GM23338 (cell line): ENCODE measurements at regions not wholly inside any gene's neighbourhood (a gene's known extent, or its start where the extent isn't known, plus 50 kb on each side); places are given as distances from the start of the nearest gene placed in this dataset.
"Not testable (repeated sequence)": the region's sequence is repeated elsewhere in the genome, so short reads cannot be mapped to it uniquely, and the experiment has no call there.

Experiments
- CTCF ChIP-seq, 2 experiments: fragments of 200-600 bp in 1 of 2; sonication (generic) in 1 of 2; conservative IDR thresholded peaks; 2 replicates each; pipeline versions ENCODE4 v1.5.1 to v1.6.1; 2016 to 2017; ENCODE audit warnings: antibody characterized with exemption in 2 of 2, low read depth in 2 of 2, mild to moderate bottlenecking in 2 of 2, moderate library complexity in 1 of 2
- ETS1 ChIP-seq: IDR thresholded peaks from 2 replicates; pipeline ENCODE4 v1.6.1; 2016; ENCODE audit warnings: antibody characterized with exemption
- EZH2phosphoT487 ChIP-seq: fragments of 200-600 bp; sonication (generic); IDR thresholded peaks from one replicate; pipeline ENCODE4 v1.8.1; 2018; ENCODE audit warnings: antibody characterized with exemption; ENCODE audit not compliant: unreplicated experiment
- POLR2AphosphoS5 ChIP-seq: IDR thresholded peaks from 2 replicates; pipeline ENCODE4 v1.6.1; 2016; ENCODE audit warnings: antibody characterized with exemption, low read depth
- TF ChIP-seq, protein P1 (sequence below): IDR thresholded peaks from one replicate; pipeline ENCODE4 v1.6.1; 2018; ENCODE audit warnings: antibody characterized with exemption; ENCODE audit not compliant: unreplicated experiment

DNA sequence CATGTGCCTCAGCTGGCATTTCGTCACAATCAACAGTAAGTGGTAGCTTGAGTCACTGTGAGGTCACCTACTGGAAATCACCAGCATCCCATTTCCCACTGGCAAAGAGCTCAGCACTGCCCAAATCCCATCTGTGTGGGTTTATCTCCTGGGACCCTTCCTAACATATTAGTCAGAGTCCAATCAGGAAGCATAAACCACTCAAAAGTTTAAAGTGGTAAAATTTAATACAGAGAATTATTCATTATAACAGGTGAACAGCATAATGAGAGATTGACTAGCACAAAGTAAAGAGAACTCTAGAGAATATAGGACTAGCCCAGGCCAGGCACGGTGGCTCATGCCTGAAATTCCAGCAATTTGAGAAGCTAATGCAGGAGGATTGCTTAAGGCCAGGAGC lies 107.1 kb upstream of the TP53BP2 start:
- TF ChIP-seq POLR2AphosphoS5; CTCF (conservative IDR thresholded peaks at IDR 0.05; ENCODE audit: low read depth in 2 of 2); ETS1; EZH2phosphoT487: not testable (repeated sequence)
- TF ChIP-seq, protein P1, sequence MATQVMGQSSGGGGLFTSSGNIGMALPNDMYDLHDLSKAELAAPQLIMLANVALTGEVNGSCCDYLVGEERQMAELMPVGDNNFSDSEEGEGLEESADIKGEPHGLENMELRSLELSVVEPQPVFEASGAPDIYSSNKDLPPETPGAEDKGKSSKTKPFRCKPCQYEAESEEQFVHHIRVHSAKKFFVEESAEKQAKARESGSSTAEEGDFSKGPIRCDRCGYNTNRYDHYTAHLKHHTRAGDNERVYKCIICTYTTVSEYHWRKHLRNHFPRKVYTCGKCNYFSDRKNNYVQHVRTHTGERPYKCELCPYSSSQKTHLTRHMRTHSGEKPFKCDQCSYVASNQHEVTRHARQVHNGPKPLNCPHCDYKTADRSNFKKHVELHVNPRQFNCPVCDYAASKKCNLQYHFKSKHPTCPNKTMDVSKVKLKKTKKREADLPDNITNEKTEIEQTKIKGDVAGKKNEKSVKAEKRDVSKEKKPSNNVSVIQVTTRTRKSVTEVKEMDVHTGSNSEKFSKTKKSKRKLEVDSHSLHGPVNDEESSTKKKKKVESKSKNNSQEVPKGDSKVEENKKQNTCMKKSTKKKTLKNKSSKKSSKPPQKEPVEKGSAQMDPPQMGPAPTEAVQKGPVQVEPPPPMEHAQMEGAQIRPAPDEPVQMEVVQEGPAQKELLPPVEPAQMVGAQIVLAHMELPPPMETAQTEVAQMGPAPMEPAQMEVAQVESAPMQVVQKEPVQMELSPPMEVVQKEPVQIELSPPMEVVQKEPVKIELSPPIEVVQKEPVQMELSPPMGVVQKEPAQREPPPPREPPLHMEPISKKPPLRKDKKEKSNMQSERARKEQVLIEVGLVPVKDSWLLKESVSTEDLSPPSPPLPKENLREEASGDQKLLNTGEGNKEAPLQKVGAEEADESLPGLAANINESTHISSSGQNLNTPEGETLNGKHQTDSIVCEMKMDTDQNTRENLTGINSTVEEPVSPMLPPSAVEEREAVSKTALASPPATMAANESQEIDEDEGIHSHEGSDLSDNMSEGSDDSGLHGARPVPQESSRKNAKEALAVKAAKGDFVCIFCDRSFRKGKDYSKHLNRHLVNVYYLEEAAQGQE: not testable (repeated sequence)
